ENCODE measurements at regions not wholly inside any gene's neighbourhood (a gene's known extent, or its start where the extent isn't known, plus 50 kb on each side); places are given as distances from the start of the nearest gene placed in this dataset.

DNA sequence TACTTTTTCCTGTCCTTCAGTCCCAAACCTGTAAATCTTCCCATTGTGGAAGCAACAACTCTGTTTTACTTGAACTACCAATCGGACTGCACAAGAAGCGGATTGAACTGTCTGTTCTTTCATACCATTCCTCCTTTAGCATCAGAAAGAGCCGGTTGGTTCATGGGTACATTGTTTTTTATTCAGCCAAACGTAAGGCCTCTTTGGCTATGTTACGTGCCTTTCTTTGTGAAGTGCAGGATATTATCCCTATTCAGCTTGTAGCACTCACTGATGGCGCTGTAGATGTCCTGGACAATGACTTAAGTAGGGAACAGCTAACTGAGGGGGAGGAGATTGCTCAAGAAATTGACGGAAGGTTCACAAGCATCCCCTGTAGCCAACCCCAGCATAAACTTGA lies 60.3 kb downstream of the ARHGAP35 start:
- TF ChIP-seq, protein P1, sequence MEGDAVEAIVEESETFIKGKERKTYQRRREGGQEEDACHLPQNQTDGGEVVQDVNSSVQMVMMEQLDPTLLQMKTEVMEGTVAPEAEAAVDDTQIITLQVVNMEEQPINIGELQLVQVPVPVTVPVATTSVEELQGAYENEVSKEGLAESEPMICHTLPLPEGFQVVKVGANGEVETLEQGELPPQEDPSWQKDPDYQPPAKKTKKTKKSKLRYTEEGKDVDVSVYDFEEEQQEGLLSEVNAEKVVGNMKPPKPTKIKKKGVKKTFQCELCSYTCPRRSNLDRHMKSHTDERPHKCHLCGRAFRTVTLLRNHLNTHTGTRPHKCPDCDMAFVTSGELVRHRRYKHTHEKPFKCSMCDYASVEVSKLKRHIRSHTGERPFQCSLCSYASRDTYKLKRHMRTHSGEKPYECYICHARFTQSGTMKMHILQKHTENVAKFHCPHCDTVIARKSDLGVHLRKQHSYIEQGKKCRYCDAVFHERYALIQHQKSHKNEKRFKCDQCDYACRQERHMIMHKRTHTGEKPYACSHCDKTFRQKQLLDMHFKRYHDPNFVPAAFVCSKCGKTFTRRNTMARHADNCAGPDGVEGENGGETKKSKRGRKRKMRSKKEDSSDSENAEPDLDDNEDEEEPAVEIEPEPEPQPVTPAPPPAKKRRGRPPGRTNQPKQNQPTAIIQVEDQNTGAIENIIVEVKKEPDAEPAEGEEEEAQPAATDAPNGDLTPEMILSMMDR (conservative IDR thresholded peaks at IDR 0.05; ENCODE audit: low read depth, low read length), result no peak
- TF ChIP-seq EZH2 (IDR thresholded peaks at IDR 0.05; ENCODE audit: borderline replicate concordance, low read depth, low read length, poor library complexity, severe bottlenecking), result no peak
